H9 (cell line): ENCODE measurements at regions not wholly inside any gene's neighbourhood (a gene's known extent, or its start where the extent isn't known, plus 50 kb on each side); places are given as distances from the start of the nearest gene placed in this dataset.

Source experiments
- DNase-seq: peaks from one replicate; pipeline ENCODE4 v3.0.0-alpha.2; 2017
- H2AFZ ChIP-seq: one replicate; pipeline ENCODE4 v1.6.1; 2013; ENCODE audit warnings: mild to moderate bottlenecking, low read length, control low read depth, moderate library complexity
- H2AK5ac ChIP-seq: 2 replicates; pipeline ENCODE4 v1.6.1; 2013; ENCODE audit warnings: low read length, control low read depth, mixed read lengths; ENCODE audit not compliant: insufficient read length
- H2BK120ac ChIP-seq: one replicate; pipeline ENCODE4 v1.6.1; 2013; ENCODE audit warnings: low read depth, mild to moderate bottlenecking, low read length, control low read depth, inconsistent platforms; ENCODE audit not compliant: poor library complexity, severe bottlenecking
- H2BK12ac ChIP-seq: 2 replicates; pipeline ENCODE4 v1.6.1; 2013; ENCODE audit warnings: low read length, control low read depth, mixed read lengths, low read depth; ENCODE audit not compliant: insufficient read length
- H2BK15ac ChIP-seq: 2 replicates; pipeline ENCODE4 v1.6.1; 2013; ENCODE audit warnings: low read depth, low read length, control low read depth
- H2BK20ac ChIP-seq: one replicate; pipeline ENCODE4 v1.6.1; 2013; ENCODE audit warnings: low read depth, mild to moderate bottlenecking, low read length, control low read depth, inconsistent platforms; ENCODE audit not compliant: poor library complexity, severe bottlenecking
- H2BK5ac ChIP-seq: 2 replicates; pipeline ENCODE4 v1.6.1; 2013; ENCODE audit warnings: low read length, control low read depth, mixed read lengths; ENCODE audit not compliant: insufficient read length
- H3K14ac ChIP-seq: 2 replicates; pipeline ENCODE4 v1.6.1; 2013; ENCODE audit warnings: low read length, control low read depth; ENCODE audit not compliant: insufficient read depth
- H3K18ac ChIP-seq: 2 replicates; pipeline ENCODE4 v1.6.1; 2013; ENCODE audit warnings: low read depth, mild to moderate bottlenecking, mixed read lengths, low read length, control low read depth; ENCODE audit not compliant: insufficient read length
- H3K23ac ChIP-seq: 2 replicates; pipeline ENCODE4 v1.6.1; 2013; ENCODE audit warnings: low read length, control low read depth, mixed read lengths, low read depth; ENCODE audit not compliant: insufficient read length
- H3K23me2 ChIP-seq: 2 replicates; pipeline ENCODE4 v1.6.1; 2013; ENCODE audit warnings: low read depth, mild to moderate bottlenecking, mixed read lengths, low read length, control low read depth; ENCODE audit not compliant: insufficient read length, poor library complexity, severe bottlenecking
- H3K27ac ChIP-seq: 2 replicates; pipeline ENCODE4 v1.5.1; 2013; ENCODE audit warnings: low read length, control low read depth, mixed read lengths, low read depth; ENCODE audit not compliant: insufficient read length
- H3K27me3 ChIP-seq: 2 replicates; pipeline ENCODE4 v1.6.1; 2013; ENCODE audit warnings: low read length, control low read depth, inconsistent platforms; ENCODE audit not compliant: insufficient read depth
- H3K4ac ChIP-seq: 2 replicates; pipeline ENCODE4 v1.6.1; 2013; ENCODE audit warnings: low read depth, mild to moderate bottlenecking, control low read depth, inconsistent platforms, low read length, moderate library complexity
- H3K4me1 ChIP-seq: 2 replicates; pipeline ENCODE4 v1.6.1; 2013; ENCODE audit warnings: low read length, control low read depth, inconsistent platforms; ENCODE audit not compliant: insufficient read depth
- H3K4me2 ChIP-seq: 2 replicates; pipeline ENCODE4 v1.6.1; 2013; ENCODE audit warnings: low read length, control low read depth, mixed read lengths; ENCODE audit not compliant: insufficient read length, insufficient read depth
- H3K56ac ChIP-seq: 2 replicates; pipeline ENCODE4 v1.6.1; 2013; ENCODE audit warnings: low read depth, mild to moderate bottlenecking, mixed read lengths, low read length, control low read depth; ENCODE audit not compliant: insufficient read length
- H3K79me1 ChIP-seq: 2 replicates; pipeline ENCODE4 v1.6.1; 2013; ENCODE audit warnings: low read depth, mild to moderate bottlenecking, moderate library complexity, low read length, control low read depth, inconsistent platforms; ENCODE audit not compliant: insufficient read depth, poor library complexity, severe bottlenecking
- H3K79me2 ChIP-seq: 2 replicates; pipeline ENCODE4 v1.6.1; 2013; ENCODE audit warnings: low read length, control low read depth, inconsistent platforms; ENCODE audit not compliant: insufficient read depth
- H3K9ac ChIP-seq: 2 replicates; pipeline ENCODE4 v1.6.1; 2013; ENCODE audit warnings: low read length, control low read depth, mixed read lengths; ENCODE audit not compliant: insufficient read length; ENCODE audit errors: extremely low read depth
- H3K9me3 ChIP-seq: one replicate; pipeline ENCODE4 v1.6.1; 2013; ENCODE audit warnings: low read depth, low read length, inconsistent platforms; ENCODE audit not compliant: control insufficient read depth
- H3T11ph ChIP-seq: one replicate; pipeline ENCODE4 v1.6.1; 2013; ENCODE audit warnings: mild to moderate bottlenecking, low read length, control low read depth, inconsistent platforms
- H4K20me1 ChIP-seq: one replicate; pipeline ENCODE4 v1.6.1; 2013; ENCODE audit not compliant: control insufficient read depth, insufficient read length, insufficient read depth
- H4K5ac ChIP-seq: 2 replicates; pipeline ENCODE4 v1.6.1; 2013; ENCODE audit warnings: low read depth, mild to moderate bottlenecking, mixed read lengths, low read length, control low read depth; ENCODE audit not compliant: insufficient read length
- H4K8ac ChIP-seq: replicated peaks from 2 replicates; pipeline ENCODE4 v1.6.1; 2013; ENCODE audit warnings: low read length, control low read depth, mixed read lengths, low read depth; ENCODE audit not compliant: insufficient read length
- H4K91ac ChIP-seq: 2 replicates; pipeline ENCODE4 v1.6.1; 2013; ENCODE audit warnings: low read depth, mild to moderate bottlenecking, moderate library complexity, mixed read lengths, low read length, control low read depth; ENCODE audit not compliant: insufficient read length
- H3K27ac Mint-ChIP-seq, 3 experiments: 2 replicates in 2 of 3; 3 replicates in 1 of 3; pipeline ENCODE4 v1.8.0; 2020 to 2021; ENCODE audit warnings: mixed read lengths in 3 of 3, mild to moderate bottlenecking in 1 of 3, moderate library complexity in 1 of 3
- H3K27me3 Mint-ChIP-seq: 2 replicates; pipeline ENCODE4 v1.8.0; 2021; ENCODE audit warnings: low read depth, mild to moderate bottlenecking, moderate library complexity, mixed read lengths
- H3K36me3 Mint-ChIP-seq, 3 experiments: 2 replicates in 2 of 3; 3 replicates in 1 of 3; pipeline ENCODE4 v1.8.0; 2020 to 2021; ENCODE audit warnings: low read depth in 3 of 3, mixed read lengths in 3 of 3; ENCODE audit not compliant: insufficient read depth in 1 of 3
- H3K4me1 Mint-ChIP-seq, 2 experiments: 2 replicates each; pipeline ENCODE4 v1.8.0; 2020; ENCODE audit warnings: mixed read lengths in 2 of 2
- H3K4me3 Mint-ChIP-seq, 2 experiments: 2 replicates in 1 of 2; 3 replicates in 1 of 2; pipeline ENCODE4 v1.8.0; 2020 to 2021; ENCODE audit warnings: mild to moderate bottlenecking in 2 of 2, mixed read lengths in 2 of 2, moderate library complexity in 1 of 2
- H3K9me3 Mint-ChIP-seq, 2 experiments: 2 replicates in 1 of 2; 3 replicates in 1 of 2; pipeline ENCODE4 v1.8.0; 2020; ENCODE audit warnings: mild to moderate bottlenecking in 2 of 2, mixed read lengths in 2 of 2, moderate library complexity in 1 of 2
- CTCF ChIP-seq: fragments of 200-600 bp; sonication (generic); conservative IDR thresholded peaks from 3 replicates; pipeline ENCODE4 v1.8.0; 2021; ENCODE audit warnings: antibody characterized with exemption, mild to moderate bottlenecking
- WGBS: extraction: QIAGEN DNeasy Blood & Tissue Kit; methylation state at CpG from one replicate; pipeline ENCODE4 v1.1.7; 2013; ENCODE audit warnings: missing lambda C conversion rate, low lambda C conversion rate, mixed read lengths; ENCODE audit not compliant: insufficient read length; ENCODE audit errors: extremely low coverage; 5-methylcytosine and 5-hydroxymethylcytosine counted together

GRCh38 chr3:83230841-83231240, 1469.4 kb upstream of the GBE1 start:
- Mint-ChIP-seq H3K36me3 (no peaks in the 10 kb centered on the region), H3K9me3 (no peaks in the 10 kb centered on the region), H3K4me1 (no peaks in the 10 kb centered on the region; a peak in 1 of 4 replicates), H3K27ac (peak overlapping the region in 1 of 3 experiments; percentile 78; a peak in 2 of 7 replicates), H3K4me3 (no peak overlapping the region), H3K27me3 (no peaks in the 10 kb centered on the region)
- H4K8ac ChIP-seq = no peak overlapping the region
- TF ChIP-seq CTCF = no peak
- no peak overlapping the region for H3K14ac ChIP-seq
- no peak overlapping the region for H3K4me2 ChIP-seq
- H3K23ac ChIP-seq = no peak overlapping the region
- WGBS = 100% methylated on average over 1 of the region's 3 CpGs
- H2BK12ac ChIP-seq = no peak overlapping the region
- no peaks in the 10 kb centered on the region for H3K9me3 ChIP-seq
- H2AK5ac ChIP-seq = no peak overlapping the region
- H3K18ac ChIP-seq = no peak overlapping the region
- no peak overlapping the region for H3K56ac ChIP-seq
- no peak overlapping the region for H3T11ph ChIP-seq
- no peak for DNase-seq
- H2BK120ac ChIP-seq = no peak overlapping the region
- H3K4me1 ChIP-seq = no peaks in the 10 kb centered on the region
- no peak overlapping the region for H2BK15ac ChIP-seq
- no peaks in the 10 kb centered on the region for H3K27me3 ChIP-seq
- H4K91ac ChIP-seq = no peak overlapping the region
- H3K23me2 ChIP-seq = no peaks in the 10 kb centered on the region
- peak overlapping the region; percentile 56 for H2AFZ ChIP-seq
- H2BK5ac ChIP-seq = no peak overlapping the region
- H3K4ac ChIP-seq = no peak overlapping the region
- no peaks in the 10 kb centered on the region for H3K79me2 ChIP-seq
- H4K20me1 ChIP-seq = no peaks in the 10 kb centered on the region
- no peak overlapping the region for H4K5ac ChIP-seq
- no peak overlapping the region for H2BK20ac ChIP-seq
- H3K27ac ChIP-seq = no peak overlapping the region
- H3K9ac ChIP-seq = no peak overlapping the region
- H3K79me1 ChIP-seq = no peaks in the 10 kb centered on the region
